Spleen (tissue), 7 donors: ENCODE measurements at regions not wholly inside any gene's neighbourhood (a gene's known extent, or its start where the extent isn't known, plus 50 kb on each side); places are given as distances from the start of the nearest gene placed in this dataset.

ENCODE experiments used
- CTCF ChIP-seq, 11 experiments: fragments of 200-600 bp in 7 of 11; fragments of 450-650 bp in 4 of 11; sonication (generic) in 4 of 11; IDR thresholded peaks in 8 of 11; conservative IDR thresholded peaks in 3 of 11; 1 replicate in 7 of 11; 2 replicates in 4 of 11; pipeline versions ENCODE4 v1.4.0 to v1.8.0; 2016 to 2021; ENCODE audit warnings: antibody characterized with exemption in 11 of 11, inconsistent platforms in 4 of 11, mild to moderate bottlenecking in 1 of 11
- POLR2A ChIP-seq, 3 donors: fragments of 450-650 bp; IDR thresholded peaks; one replicate each; pipeline ENCODE4 v1.5.1; 2017; ENCODE audit warnings: antibody characterized with exemption in 3 of 3, mild to moderate bottlenecking in 1 of 3
- POLR2AphosphoS5 ChIP-seq, 3 donors: sonication (generic); formaldehyde crosslinking; IDR thresholded peaks; one replicate each; pipeline ENCODE4 v1.5.1; 2017; ENCODE audit warnings: antibody characterized with exemption in 3 of 3
- donor health status: DM: no; HTN: no; CAD: no; lungs with moderate emphysema.
- donor health status: DM: no; HTN: no; CAD: no.
- donor health status: DM: no; HTN: no; CAD: no.

DNA sequence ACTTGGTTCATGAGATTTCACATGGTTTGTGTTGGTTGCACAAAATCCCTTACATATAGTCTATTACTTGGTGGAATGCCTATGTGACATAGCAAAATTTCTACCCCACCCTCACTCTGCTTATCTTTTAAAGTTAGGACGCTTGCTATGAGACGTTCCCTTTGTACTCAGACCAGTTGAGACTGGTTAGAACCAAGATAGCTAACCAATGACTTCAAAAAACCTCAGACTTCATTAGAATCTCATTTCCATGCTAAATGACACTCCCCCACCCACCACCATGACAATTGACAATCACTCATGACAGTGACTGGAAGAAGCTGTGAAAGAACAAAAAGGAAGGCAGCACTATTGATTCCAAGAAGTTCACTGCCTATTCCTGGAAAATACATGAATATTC, 313.6 kb downstream of the ETS1 start:
- TF ChIP-seq POLR2A (IDR thresholded peaks at IDR 0.05) = no peak
- TF ChIP-seq CTCF (IDR thresholded peaks at IDR 0.05 in 8 of 11, conservative IDR thresholded peaks at IDR 0.05 in 3 of 11) = no peak
- no peak for TF ChIP-seq POLR2AphosphoS5 (IDR thresholded peaks at IDR 0.05)
